ENCODE measurements at regions not wholly inside any gene's neighbourhood (a gene's known extent, or its start where the extent isn't known, plus 50 kb on each side); places are given as distances from the start of the nearest gene placed in this dataset.

DNA sequence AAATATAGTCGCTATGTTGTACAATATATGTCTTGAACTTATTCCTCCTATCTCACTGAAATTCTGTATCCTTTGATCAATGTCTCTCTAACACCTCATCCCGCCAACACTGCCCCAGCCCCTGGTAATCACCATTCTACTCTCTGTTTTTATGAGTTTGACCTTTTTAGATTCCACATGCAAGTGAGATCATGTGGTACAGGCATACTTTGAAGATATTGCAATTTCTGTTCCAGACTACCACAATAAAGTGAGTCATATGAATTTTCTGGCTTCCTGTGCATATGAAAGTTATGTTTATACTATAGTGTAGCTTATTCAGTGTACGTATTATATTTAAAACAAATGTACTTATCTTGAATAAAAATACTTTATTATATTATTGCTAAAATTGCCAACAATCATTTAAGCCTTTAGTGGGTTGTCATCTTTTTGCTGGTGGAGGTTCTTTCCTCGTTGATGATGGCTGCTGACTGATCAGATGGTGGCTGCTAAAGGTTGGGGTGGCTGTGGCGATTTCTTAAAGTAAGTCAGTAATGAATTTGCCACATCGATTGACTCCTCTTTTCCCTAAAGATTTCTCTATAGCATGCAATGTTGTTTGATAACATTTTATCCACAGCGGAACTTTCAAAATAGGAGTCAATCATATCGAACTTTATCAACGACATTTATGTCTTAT lies 257.2 kb downstream of the NFKBIZ start:
- TF ChIP-seq CTCF (IDR thresholded peaks at IDR 0.05), result no peak
- peaks cover 7% of the 10 kb centered on the region for H3K4me1 Mint-ChIP-seq
- peaks cover 33% of the 10 kb centered on the region for H3K9me3 Mint-ChIP-seq
- no peak overlapping the region for H3K4me3 Mint-ChIP-seq
- peaks cover 5% of the 10 kb centered on the region for H3K36me3 Mint-ChIP-seq (ENCODE audit: low read depth)
- no peak for DNase-seq
- no peak overlapping the region for H3K27ac Mint-ChIP-seq
- no peaks in the 10 kb centered on the region for H3K27me3 Mint-ChIP-seq (ENCODE audit: low read depth, poor library complexity)

DNA sequence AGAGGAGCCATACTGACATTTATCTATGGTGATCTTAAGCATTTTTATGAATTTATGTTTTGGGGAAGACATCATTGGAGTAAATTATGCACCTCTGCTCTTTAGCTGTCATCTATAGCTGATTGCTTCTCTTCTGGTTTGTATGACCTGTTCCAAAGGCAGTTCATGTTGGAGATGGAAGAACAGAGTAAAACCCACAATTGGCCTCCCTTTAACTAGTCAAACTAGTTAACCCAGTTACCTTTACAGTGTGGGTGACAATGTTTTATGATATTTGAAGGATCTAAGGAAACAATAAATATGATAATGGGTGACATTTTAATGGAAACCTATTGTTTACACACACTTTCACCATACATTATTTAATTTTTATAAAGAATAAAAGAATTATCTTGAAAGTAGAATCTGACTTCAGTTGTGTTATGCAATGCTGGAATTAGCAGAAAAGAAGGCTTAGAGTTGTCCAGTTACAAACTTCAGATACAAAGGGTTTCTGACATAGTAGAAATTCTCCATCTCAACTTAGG lies 263.5 kb downstream of the NFKBIZ start:
- Mint-ChIP-seq H3K4me1 (no peaks in the 10 kb centered on the region), H3K27me3 (ENCODE audit: low read depth, poor library complexity) (no peaks in the 10 kb centered on the region), H3K4me3 (no peak overlapping the region), H3K9me3 (peaks cover 14% of the 10 kb centered on the region), H3K27ac (no peak overlapping the region), H3K36me3 (ENCODE audit: low read depth) (no peaks in the 10 kb centered on the region)
- no peak for DNase-seq
- TF ChIP-seq CTCF (IDR thresholded peaks at IDR 0.05), result no peak

GRCh38 chr3:102113421-102114041 lies 264.2 kb downstream of the NFKBIZ start:
- no peak overlapping the region for H3K27ac Mint-ChIP-seq
- no peaks in the 10 kb centered on the region for H3K36me3 Mint-ChIP-seq (ENCODE audit: low read depth)
- DNase-seq, result no peak
- H3K27me3 Mint-ChIP-seq (ENCODE audit: low read depth, poor library complexity), result no peaks in the 10 kb centered on the region
- TF ChIP-seq CTCF (IDR thresholded peaks at IDR 0.05), result no peak
- H3K4me3 Mint-ChIP-seq, result no peak overlapping the region
- no peaks in the 10 kb centered on the region for H3K4me1 Mint-ChIP-seq
- peaks cover 6% of the 10 kb centered on the region for H3K9me3 Mint-ChIP-seq

- no peaks in the 10 kb centered on the region for H3K27me3 Mint-ChIP-seq (ENCODE audit: low read depth, poor library complexity)
- TF ChIP-seq CTCF (IDR thresholded peaks at IDR 0.05), result no peak
- no peaks in the 10 kb centered on the region for H3K36me3 Mint-ChIP-seq (ENCODE audit: low read depth)
- no peaks in the 10 kb centered on the region for H3K9me3 Mint-ChIP-seq
- H3K4me3 Mint-ChIP-seq, result no peak overlapping the region
- DNase-seq, result no peak
- no peaks in the 10 kb centered on the region for H3K4me1 Mint-ChIP-seq
- no peak overlapping the region for H3K27ac Mint-ChIP-seq
Observed at GRCh38 chr3:102114264-102114979, 265.1 kb downstream of the NFKBIZ start.

GRCh38 chr3:102122527-102122926 lies 273.2 kb downstream of the NFKBIZ start:
- H3K4me1 Mint-ChIP-seq, result no peaks in the 10 kb centered on the region
- peaks cover 34% of the 10 kb centered on the region for H3K9me3 Mint-ChIP-seq
- no peak for TF ChIP-seq CTCF (IDR thresholded peaks at IDR 0.05)

More at GRCh38 chr3:102122527-102122926, 273.2 kb downstream of the NFKBIZ start:
- DNase-seq, result no peak
- Mint-ChIP-seq H3K36me3 (ENCODE audit: low read depth) (peaks cover 10% of the 10 kb centered on the region), H3K4me3 (no peak overlapping the region), H3K27me3 (ENCODE audit: low read depth, poor library complexity) (no peaks in the 10 kb centered on the region), H3K27ac (no peak overlapping the region)
